GM12878 (cell line): ENCODE measurements at regions not wholly inside any gene's neighbourhood (a gene's known extent, or its start where the extent isn't known, plus 50 kb on each side); places are given as distances from the start of the nearest gene placed in this dataset.

Source experiments
- ATAC-seq: fragments of 200-7000 bp; cut with Tn5 transposase; 3 replicates; pipeline ENCODE4 v1.9.1; 2020; ENCODE audit warnings: mild to moderate bottlenecking, moderate library complexity
- BruUV-seq: library from RNA; stranded (reverse); fragments of 400-500 nt; replicated peaks from 2 replicates; lab custom pipeline; 2021; lab: Mats Ljungman, UMichigan
- CTCF ChIA-PET: fragments of 300-600 bp; sonication (Branson Sonifier 250); formaldehyde crosslinking; extraction: SDS; loops from one replicate; lab custom pipeline; 2021; ENCODE audit warnings: inconsistent platforms; lab: Yijun Ruan, JAX
- POLR2A ChIA-PET: fragments of 350-600 bp; formaldehyde crosslinking; extraction: SDS; loops from one replicate; lab custom pipeline; 2021; ENCODE audit warnings: inconsistent platforms; lab: Charles Lee
- RAD21 ChIA-PET: fragments of 300-600 bp; sonication (Branson Sonifier 250); formaldehyde crosslinking; loops from one replicate; lab custom pipeline; 2023; ENCODE audit warnings: antibody characterized with exemption; ENCODE audit not compliant: unreplicated experiment; lab: Charles Lee
- SMC1A ChIA-PET: fragments of 300-600 bp; sonication (Branson Sonifier 250); formaldehyde crosslinking; loops from one replicate; lab custom pipeline; 2023; ENCODE audit not compliant: unreplicated experiment, uncharacterized antibody; lab: Charles Lee
- DNase-seq: peaks from one replicate; pipeline ENCODE4 v3.0.0-alpha.2; 2011; ENCODE audit warnings: low read depth, low spot score
- FAIRE-seq: peaks from 3 replicates; lab custom pipeline; 2011; peaks lifted over from hg19 to GRCh38; lab: Jason Lieb, UNC
- H2AFZ ChIP-seq: 2 replicates; pipeline ENCODE4 v1.6.0; 2011; ENCODE audit warnings: low read depth, low read length, control low read depth; ENCODE audit not compliant: control insufficient read depth
- H3K27ac ChIP-seq: 2 replicates; pipeline ENCODE4 v1.5.1; 2011; ENCODE audit warnings: control low read depth; ENCODE audit not compliant: control insufficient read depth, insufficient read depth
- H3K27me3 ChIP-seq, 2 experiments: replicated peaks in 1 of 2; 2 replicates each; pipeline versions ENCODE4 v1.6.0 to v1.6.1; 2011; ENCODE audit warnings: low read length in 1 of 2; ENCODE audit not compliant: control insufficient read depth in 2 of 2, insufficient read depth in 2 of 2
- H3K36me3 ChIP-seq, 2 experiments: 2 replicates each; pipeline ENCODE4 v1.5.1; 2011; ENCODE audit warnings: low read length in 1 of 2; ENCODE audit not compliant: control insufficient read depth in 2 of 2, insufficient read depth in 2 of 2
- H3K4me1 ChIP-seq: 2 replicates; pipeline ENCODE4 v1.6.1; 2011; ENCODE audit warnings: mild to moderate bottlenecking, low read length, moderate library complexity, mixed read lengths; ENCODE audit not compliant: control insufficient read depth, insufficient read depth
- H3K4me2 ChIP-seq: 2 replicates; pipeline ENCODE4 v1.6.0; 2011; ENCODE audit warnings: control low read depth; ENCODE audit not compliant: control insufficient read depth, insufficient read depth
- H3K4me3 ChIP-seq: fragments of 200-600 bp; sonication (generic); 2 replicates; pipeline ENCODE4 v1.5.1; 2016
- H3K79me2 ChIP-seq: 2 replicates; pipeline ENCODE4 v1.6.0; 2011; ENCODE audit warnings: low read length; ENCODE audit not compliant: control insufficient read depth, insufficient read depth
- H3K9ac ChIP-seq: 2 replicates; pipeline ENCODE4 v1.8.0; 2011; ENCODE audit warnings: low read length, control low read depth, mixed read lengths; ENCODE audit not compliant: control insufficient read depth, insufficient read depth
- H3K9me3 ChIP-seq: replicated peaks from 3 replicates; pipeline ENCODE4 v1.5.1; 2011; ENCODE audit warnings: mild to moderate bottlenecking, low read length; ENCODE audit not compliant: control insufficient read depth, insufficient read depth
- H4K20me1 ChIP-seq: 2 replicates; pipeline ENCODE4 v1.6.0; 2011; ENCODE audit not compliant: control insufficient read depth, insufficient read depth
- CBFB ChIP-seq: IDR thresholded peaks from 2 replicates; pipeline ENCODE4 v1.6.1; 2016; ENCODE audit warnings: antibody characterized with exemption, low read depth
- CHD1 ChIP-seq: IDR thresholded peaks from 2 replicates; pipeline ENCODE4 v1.6.1; 2012; ENCODE audit warnings: low read depth, low read length, improper control_type of control experiment
- CREM ChIP-seq: IDR thresholded peaks from 2 replicates; pipeline ENCODE4 v1.6.1; 2014; ENCODE audit warnings: antibody characterized with exemption, low read depth
- EGR1 ChIP-seq, 2 experiments: IDR thresholded peaks; 1 replicate in 1 of 2; 2 replicates in 1 of 2; pipeline ENCODE4 v1.6.1; 2011 to 2012; ENCODE audit warnings: low read depth in 2 of 2, low read length in 2 of 2, borderline replicate concordance in 1 of 2, mild to moderate bottlenecking in 1 of 2, moderate library complexity in 1 of 2
- ETV6 ChIP-seq, 2 experiments: fragments of 450-650 bp in 1 of 2; IDR thresholded peaks in 1 of 2; conservative IDR thresholded peaks in 1 of 2; 2 replicates each; pipeline ENCODE4 v1.6.1; 2014; ENCODE audit warnings: antibody characterized with exemption in 1 of 2, borderline replicate concordance in 1 of 2, low read depth in 1 of 2, mild to moderate bottlenecking in 1 of 2, moderate library complexity in 1 of 2
- FOXM1 ChIP-seq: IDR thresholded peaks from 2 replicates; pipeline ENCODE4 v1.6.1; 2012; ENCODE audit warnings: low read depth, mild to moderate bottlenecking, inconsistent platforms, low read length, moderate library complexity
- GABPA ChIP-seq: IDR thresholded peaks from 2 replicates; pipeline ENCODE4 v1.6.1; 2014; ENCODE audit warnings: antibody characterized with exemption, low read depth, mild to moderate bottlenecking, inconsistent platforms
- IRF4 ChIP-seq: IDR thresholded peaks from 2 replicates; pipeline ENCODE4 v1.6.1; 2011; ENCODE audit warnings: low read depth, low read length
- JUNB ChIP-seq: IDR thresholded peaks from 2 replicates; pipeline ENCODE4 v1.6.1; 2016; ENCODE audit warnings: antibody characterized with exemption, mild to moderate bottlenecking
- MTA2 ChIP-seq: fragments of 450-650 bp; IDR thresholded peaks from 2 replicates; pipeline ENCODE4 v1.6.1; 2016; ENCODE audit warnings: low read depth, mild to moderate bottlenecking, moderate library complexity
- PAX5 ChIP-seq: IDR thresholded peaks from 2 replicates; pipeline ENCODE4 v1.6.1; 2011; ENCODE audit warnings: low read depth, low read length, borderline replicate concordance
- PBX3 ChIP-seq: IDR thresholded peaks from 2 replicates; pipeline ENCODE4 v1.6.1; 2011; ENCODE audit warnings: mild to moderate bottlenecking, low read depth, low read length, moderate library complexity; ENCODE audit not compliant: insufficient replicate concordance
- PML ChIP-seq: IDR thresholded peaks from 2 replicates; pipeline ENCODE4 v1.6.1; 2012; ENCODE audit warnings: low read length, inconsistent platforms
- POLR2AphosphoS2 ChIP-seq: IDR thresholded peaks from 2 replicates; pipeline ENCODE4 v1.6.1; 2011; ENCODE audit warnings: low read depth, mild to moderate bottlenecking, low read length, improper control_type of control experiment, moderate library complexity
- RAD21 ChIP-seq: IDR thresholded peaks from 2 replicates; pipeline ENCODE4 v1.6.1; 2011; ENCODE audit warnings: mild to moderate bottlenecking, low read depth, low read length, moderate library complexity; ENCODE audit not compliant: insufficient read depth
- RELA ChIP-seq: fragments of 450-650 bp; IDR thresholded peaks from 2 replicates; pipeline ENCODE4 v1.8.0; 2014; ENCODE audit warnings: borderline replicate concordance; ENCODE audit not compliant: partially characterized antibody
- RUNX3 ChIP-seq: IDR thresholded peaks from 2 replicates; pipeline ENCODE4 v1.6.1; 2012; ENCODE audit warnings: low read length, inconsistent platforms
- SMARCA5 ChIP-seq: fragments of 450-650 bp; IDR thresholded peaks from 2 replicates; pipeline ENCODE4 v1.6.1; 2017; ENCODE audit warnings: mild to moderate bottlenecking
- TCF3 ChIP-seq: IDR thresholded peaks from 2 replicates; pipeline ENCODE4 v1.6.1; 2012; ENCODE audit warnings: low read depth, mild to moderate bottlenecking, low read length, borderline replicate concordance; ENCODE audit not compliant: insufficient read depth
- ZNF274 ChIP-seq: IDR thresholded peaks from one replicate; pipeline ENCODE4 v1.8.0; 2011; ENCODE audit not compliant: insufficient read length, insufficient read depth
- WGBS: methylation state at CpG from one replicate; pipeline ENCODE4 v1.1.6; 2016; ENCODE audit warnings: low lambda C conversion rate; ENCODE audit not compliant: insufficient replicate concordance, insufficient coverage; ENCODE audit errors: missing lambda C conversion rate; 5-methylcytosine and 5-hydroxymethylcytosine counted together
- in situ Hi-C: fragments of 300-500 bp; cut with MboI; formaldehyde crosslinking; loops from 9 replicates; pipeline ENCODE4 v1.14.3; 2018; ENCODE audit warnings: mixed read lengths
- intact Hi-C: fragments of 100-400 bp; cut with micrococcal nuclease; formaldehyde crosslinking; loops from one replicate; pipeline ENCODE4 v1.14.2; 2022; ENCODE audit not compliant: unreplicated experiment

GRCh38 chr2:143928184-143928583 lies 591.7 kb downstream of the ZEB2 start:
- Histone ChIP-seq H3K27ac (no peak overlapping the region), H3K4me1 (no peaks in the 10 kb centered on the region), H3K9ac (no peak overlapping the region), H3K4me3 (no peak overlapping the region), H3K36me3 (no peaks in the 10 kb centered on the region), H2AFZ (no peak overlapping the region), H4K20me1 (no peaks in the 10 kb centered on the region), H3K27me3 (no peaks in the 10 kb centered on the region), H3K4me2 (no peak overlapping the region), H3K9me3 (no peaks in the 10 kb centered on the region), H3K79me2 (no peaks in the 10 kb centered on the region)
- intact Hi-C loops (no loop called here), in situ Hi-C loops (no loop called here)
- ChIA-PET SMC1A (no interaction called here), POLR2A (no interaction called here), RAD21 (interaction anchor here (1.1 kb wide), 1 partner anchor 227 kb away, joined by 3 read pairs; no protein-coding TSS in a partner anchor), CTCF (interaction anchor here (1.0 kb wide), 1 partner anchor 22 kb away, joined by 3 read pairs; no protein-coding TSS in a partner anchor)
- DNase-seq (no peak), FAIRE-seq (no peak), ATAC-seq (no peak)
- no peak for TF ChIP-seq ETV6 (conservative IDR thresholded peaks at IDR 0.05 in 1 of 2, IDR thresholded peaks at IDR 0.05 in 1 of 2; ENCODE audit: borderline replicate concordance in 1 of 2, low read depth in 1 of 2)
- WGBS, result 8% methylated on average over 1 of the region's 1 CpG
- no TSS peak for BruUV-seq

GRCh38 chr2:143926736-143927135 lies 593.2 kb downstream of the ZEB2 start:
- no peak for FAIRE-seq
- Histone ChIP-seq H2AFZ (no peak overlapping the region), H4K20me1 (no peaks in the 10 kb centered on the region), H3K9ac (no peak overlapping the region), H3K27me3 (no peaks in the 10 kb centered on the region), H3K4me2 (no peak overlapping the region), H3K79me2 (no peaks in the 10 kb centered on the region), H3K4me3 (no peak overlapping the region), H3K9me3 (no peaks in the 10 kb centered on the region), H3K36me3 (no peaks in the 10 kb centered on the region), H3K27ac (no peak overlapping the region), H3K4me1 (no peaks in the 10 kb centered on the region)
- no TSS peak for BruUV-seq
- TF ChIP-seq RELA (no peak), IRF4 (no peak), RAD21 (no peak), PAX5 (no peak), JUNB (no peak), PBX3 (no peak), TCF3 (no peak), GABPA (no peak), FOXM1 (no peak), EGR1 (IDR thresholded peaks at IDR 0.05; ENCODE audit: borderline replicate concordance in 1 of 2, low read depth in 2 of 2, low read length in 2 of 2) (no peak), MTA2 (no peak), POLR2AphosphoS2 (no peak), ZNF274 (no peak), SMARCA5 (no peak), CHD1 (no peak), PML (no peak), CREM (no peak), CBFB (no peak), RUNX3 (no peak)
- no peak for DNase-seq
- no peak for ATAC-seq
- ChIA-PET SMC1A (interaction anchor here (0.6 to 2.4 kb wide), 8 partner anchors 11 to 190 kb away, joined by 3 to 8 read pairs (median 3); no protein-coding TSS in a partner anchor), RAD21 (interaction anchor here (1.0 kb wide), 1 partner anchor 432 kb away, joined by 3 read pairs; no protein-coding TSS in a partner anchor), CTCF (interaction anchor here (1.4 kb wide), 1 partner anchor 26 kb away, joined by 3 read pairs; no protein-coding TSS in a partner anchor), POLR2A (no interaction called here)
- WGBS, result 60% methylated on average over 4 of the region's 4 CpGs
- intact Hi-C loops, result no loop called here
- in situ Hi-C loops, result no loop called here
